ENCODE measurements at regions not wholly inside any gene's neighbourhood (a gene's known extent, or its start where the extent isn't known, plus 50 kb on each side); places are given as distances from the start of the nearest gene placed in this dataset.

DNA sequence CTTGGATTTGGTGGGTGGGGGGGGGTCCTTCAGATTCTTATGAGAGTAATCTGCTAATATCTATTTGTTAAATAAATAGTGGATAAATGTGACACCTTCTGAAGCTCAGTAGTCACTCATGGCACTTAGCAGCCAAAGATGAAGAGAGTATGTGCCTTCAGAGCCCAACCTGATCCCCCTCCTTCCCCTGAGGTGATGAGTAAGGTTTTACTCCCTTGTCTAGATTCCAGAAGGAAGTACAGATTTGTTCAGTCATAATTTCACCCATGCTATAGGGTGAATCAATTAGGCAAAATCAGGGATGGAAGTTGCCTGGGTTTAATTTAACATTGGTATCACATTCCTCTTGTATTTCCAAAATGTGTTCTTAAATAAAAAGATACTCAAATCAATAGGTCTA, 340.3 kb upstream of the ATP2B1 start:
- Mint-ChIP-seq H3K36me3 (ENCODE audit: low read depth) (no peaks in the 10 kb centered on the region), H3K4me1 (ENCODE audit: low read depth) (peaks cover 6% of the 10 kb centered on the region), H3K4me3 (no peak overlapping the region), H3K27ac (no peak overlapping the region), H3K9me3 (no peaks in the 10 kb centered on the region), H3K27me3 (no peaks in the 10 kb centered on the region)
- DNase-seq, result no peak

DNA sequence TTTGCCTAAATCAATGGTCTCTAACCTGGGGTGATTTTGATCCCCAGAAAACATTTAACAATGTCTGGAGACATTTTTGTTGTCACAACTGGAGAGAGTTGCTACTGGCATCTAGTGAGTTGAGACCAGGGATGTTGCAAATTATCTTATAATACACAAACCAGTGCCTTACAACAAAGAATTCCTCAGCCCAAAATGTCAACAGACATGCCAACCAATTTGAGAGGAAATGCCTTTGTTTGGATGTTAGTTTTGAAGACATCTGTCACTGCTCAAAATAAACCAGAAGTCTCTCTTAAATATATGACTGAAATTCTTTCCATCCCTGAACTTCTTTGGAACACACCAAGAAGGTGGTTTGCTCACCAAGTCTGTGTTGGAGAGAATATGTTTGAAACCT, 336.9 kb upstream of the ATP2B1 start:
- no peak for DNase-seq
- Mint-ChIP-seq H3K27ac (no peak overlapping the region), H3K4me3 (no peak overlapping the region), H3K27me3 (no peaks in the 10 kb centered on the region), H3K36me3 (ENCODE audit: low read depth) (no peaks in the 10 kb centered on the region), H3K9me3 (no peaks in the 10 kb centered on the region), H3K4me1 (ENCODE audit: low read depth) (peaks cover 25% of the 10 kb centered on the region)

- peak overlapping the region; percentile 18 for H3K27ac Mint-ChIP-seq
- no peaks in the 10 kb centered on the region for H3K9me3 Mint-ChIP-seq
- H3K4me3 Mint-ChIP-seq, result no peak overlapping the region
- DNase-seq, result no peak
- no peaks in the 10 kb centered on the region for H3K27me3 Mint-ChIP-seq
- no peaks in the 10 kb centered on the region for H3K36me3 Mint-ChIP-seq (ENCODE audit: low read depth)
- H3K4me1 Mint-ChIP-seq (ENCODE audit: low read depth), result peaks cover 25% of the 10 kb centered on the region
These were observed 335.4 kb upstream of the ATP2B1 start for GRCh38 chr12:90044069-90044468.

DNA sequence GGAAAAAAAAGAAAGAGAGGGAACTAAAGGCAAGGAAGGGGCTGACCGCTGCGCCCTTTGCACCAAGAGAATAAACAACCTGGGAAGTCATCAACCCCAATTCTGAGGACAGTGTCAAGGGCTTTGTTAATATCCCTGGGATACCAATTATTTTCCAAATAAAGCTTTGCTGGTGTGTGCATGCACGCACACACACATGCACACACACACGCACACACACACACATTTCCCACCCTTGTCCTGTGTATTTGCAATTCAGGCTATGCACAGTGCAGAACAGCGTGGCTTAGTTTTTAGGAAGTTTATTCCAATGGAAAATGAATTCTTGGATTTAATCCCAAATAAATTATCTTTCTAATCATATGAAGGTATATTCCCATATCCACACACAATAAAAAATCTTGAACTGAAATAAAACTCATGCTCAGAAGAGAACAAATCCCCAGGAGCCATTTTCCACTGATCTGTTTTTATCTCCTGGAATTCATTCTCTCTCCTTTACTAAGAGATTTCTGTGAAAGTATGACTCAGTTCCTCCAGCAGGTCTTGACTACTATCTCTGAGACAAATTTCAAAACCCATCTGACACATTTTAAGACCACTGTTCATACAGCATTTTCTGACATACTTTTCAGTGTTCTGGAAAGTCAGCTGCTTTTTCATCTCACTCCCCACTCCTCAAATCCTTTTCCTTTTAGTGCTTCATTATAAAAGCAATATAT, 334.4 kb upstream of the ATP2B1 start:
- Mint-ChIP-seq H3K4me3 (no peak overlapping the region), H3K4me1 (ENCODE audit: low read depth) (peaks cover 25% of the 10 kb centered on the region), H3K27ac (peak overlapping the region; percentile 74), H3K27me3 (no peaks in the 10 kb centered on the region), H3K9me3 (no peaks in the 10 kb centered on the region), H3K36me3 (ENCODE audit: low read depth) (no peaks in the 10 kb centered on the region)
- no peak for DNase-seq

- no peaks in the 10 kb centered on the region for H3K36me3 Mint-ChIP-seq (ENCODE audit: low read depth)
- H3K9me3 Mint-ChIP-seq, result peaks cover 4% of the 10 kb centered on the region
- peaks cover 31% of the 10 kb centered on the region for H3K4me1 Mint-ChIP-seq (ENCODE audit: low read depth)
- DNase-seq, result no peak
- H3K27me3 Mint-ChIP-seq, result no peaks in the 10 kb centered on the region
- no peak overlapping the region for H3K4me3 Mint-ChIP-seq
- no peak overlapping the region for H3K27ac Mint-ChIP-seq
These were observed 329.7 kb upstream of the ATP2B1 start for GRCh38 chr12:90038289-90038688.

DNA sequence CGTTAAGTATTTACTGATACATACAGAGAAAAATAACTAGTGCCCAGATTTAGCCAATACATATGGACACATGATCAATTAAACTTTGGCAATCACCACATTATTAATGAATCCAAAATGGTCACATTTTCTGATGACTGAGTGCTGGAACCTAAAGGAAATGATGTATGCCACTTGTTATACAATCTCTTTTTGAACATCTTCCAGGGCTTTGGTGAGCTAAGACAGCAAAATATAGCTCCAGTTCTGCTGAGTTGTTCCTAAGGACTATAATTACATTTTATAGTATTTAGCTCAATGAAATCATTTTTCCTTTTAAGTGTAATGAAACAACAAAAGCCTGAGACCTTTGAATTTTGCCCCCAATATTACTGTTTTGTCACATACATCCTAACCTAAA, 329.1 kb upstream of the ATP2B1 start:
- H3K4me3 Mint-ChIP-seq, result no peak overlapping the region

GRCh38 chr12:90036637-90037036, 328.0 kb upstream of the ATP2B1 start:
- Mint-ChIP-seq H3K27ac (no peak overlapping the region), H3K27me3 (no peaks in the 10 kb centered on the region)
- no peak for DNase-seq

More for the DNA sequence above, 329.1 kb upstream of the ATP2B1 start:
- no peak overlapping the region for H3K27ac Mint-ChIP-seq
- peaks cover 4% of the 10 kb centered on the region for H3K9me3 Mint-ChIP-seq
- peaks cover 25% of the 10 kb centered on the region for H3K4me1 Mint-ChIP-seq (ENCODE audit: low read depth)
- DNase-seq, result no peak
- H3K36me3 Mint-ChIP-seq (ENCODE audit: low read depth), result no peaks in the 10 kb centered on the region
- H3K27me3 Mint-ChIP-seq, result no peaks in the 10 kb centered on the region

DNA sequence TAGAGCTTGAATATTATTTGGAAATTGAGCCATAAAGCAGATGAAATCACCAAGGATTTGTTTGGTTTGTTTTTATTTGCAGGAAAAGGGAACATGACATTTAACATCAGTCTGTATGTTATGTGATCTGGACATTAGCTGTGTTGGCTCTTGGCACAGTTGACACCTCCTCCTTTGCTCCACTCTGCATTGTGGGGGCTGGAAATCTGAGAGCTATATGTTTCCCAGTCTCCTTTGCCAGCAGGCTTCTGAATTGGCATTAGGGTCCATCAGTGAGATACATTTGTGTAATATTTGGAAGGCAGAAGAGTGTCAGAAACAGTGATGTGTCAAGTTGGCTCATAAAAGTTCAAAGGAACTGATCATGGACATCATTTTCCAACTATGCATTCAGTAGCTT, 322.1 kb upstream of the ATP2B1 start:
- H3K4me1 Mint-ChIP-seq (ENCODE audit: low read depth), result peaks cover 18% of the 10 kb centered on the region
- H3K9me3 Mint-ChIP-seq, result peaks cover under 1% of the 10 kb centered on the region
- H3K36me3 Mint-ChIP-seq (ENCODE audit: low read depth), result no peaks in the 10 kb centered on the region
- no peak for DNase-seq
- no peak overlapping the region for H3K4me3 Mint-ChIP-seq
- H3K27me3 Mint-ChIP-seq, result no peaks in the 10 kb centered on the region
- no peak overlapping the region for H3K27ac Mint-ChIP-seq

More at GRCh38 chr12:90036637-90037036, 328.0 kb upstream of the ATP2B1 start:
- Mint-ChIP-seq H3K4me1 (ENCODE audit: low read depth) (peaks cover 20% of the 10 kb centered on the region), H3K36me3 (ENCODE audit: low read depth) (no peaks in the 10 kb centered on the region), H3K4me3 (no peak overlapping the region), H3K9me3 (peaks cover 4% of the 10 kb centered on the region)

DNA sequence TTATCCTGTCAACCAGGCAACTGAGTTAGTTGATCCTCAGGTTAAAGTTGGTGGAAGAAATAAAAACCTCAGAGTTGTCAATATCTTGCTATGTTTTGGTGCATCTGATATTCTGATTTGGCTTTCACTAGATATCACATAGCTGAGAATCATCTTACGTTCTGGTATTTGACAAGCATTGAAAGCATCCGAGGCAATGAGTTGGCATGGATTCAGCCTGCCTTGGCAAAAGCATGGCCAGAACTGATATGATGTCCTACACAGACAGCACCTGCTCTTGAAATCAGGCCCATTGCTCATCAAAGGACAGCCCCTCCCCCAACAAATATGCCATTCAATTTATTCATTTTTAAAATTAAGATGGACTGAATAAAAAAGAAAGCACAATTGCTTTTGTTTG, 320.7 kb upstream of the ATP2B1 start:
- no peak overlapping the region for H3K27ac Mint-ChIP-seq

GRCh38 chr12:90028635-90029051, 320.0 kb upstream of the ATP2B1 start:
- no peak overlapping the region for H3K4me3 Mint-ChIP-seq
- no peak for DNase-seq
- peaks cover 2% of the 10 kb centered on the region for H3K27me3 Mint-ChIP-seq
- no peaks in the 10 kb centered on the region for H3K36me3 Mint-ChIP-seq (ENCODE audit: low read depth)
- H3K9me3 Mint-ChIP-seq, result no peaks in the 10 kb centered on the region
- no peak overlapping the region for H3K27ac Mint-ChIP-seq
- peaks cover 18% of the 10 kb centered on the region for H3K4me1 Mint-ChIP-seq (ENCODE audit: low read depth)

More for the DNA sequence above, 320.7 kb upstream of the ATP2B1 start:
- DNase-seq, result no peak
- Mint-ChIP-seq H3K9me3 (no peaks in the 10 kb centered on the region), H3K4me3 (no peak overlapping the region), H3K4me1 (ENCODE audit: low read depth) (peaks cover 18% of the 10 kb centered on the region), H3K36me3 (ENCODE audit: low read depth) (no peaks in the 10 kb centered on the region), H3K27me3 (peaks cover 2% of the 10 kb centered on the region)

DNA sequence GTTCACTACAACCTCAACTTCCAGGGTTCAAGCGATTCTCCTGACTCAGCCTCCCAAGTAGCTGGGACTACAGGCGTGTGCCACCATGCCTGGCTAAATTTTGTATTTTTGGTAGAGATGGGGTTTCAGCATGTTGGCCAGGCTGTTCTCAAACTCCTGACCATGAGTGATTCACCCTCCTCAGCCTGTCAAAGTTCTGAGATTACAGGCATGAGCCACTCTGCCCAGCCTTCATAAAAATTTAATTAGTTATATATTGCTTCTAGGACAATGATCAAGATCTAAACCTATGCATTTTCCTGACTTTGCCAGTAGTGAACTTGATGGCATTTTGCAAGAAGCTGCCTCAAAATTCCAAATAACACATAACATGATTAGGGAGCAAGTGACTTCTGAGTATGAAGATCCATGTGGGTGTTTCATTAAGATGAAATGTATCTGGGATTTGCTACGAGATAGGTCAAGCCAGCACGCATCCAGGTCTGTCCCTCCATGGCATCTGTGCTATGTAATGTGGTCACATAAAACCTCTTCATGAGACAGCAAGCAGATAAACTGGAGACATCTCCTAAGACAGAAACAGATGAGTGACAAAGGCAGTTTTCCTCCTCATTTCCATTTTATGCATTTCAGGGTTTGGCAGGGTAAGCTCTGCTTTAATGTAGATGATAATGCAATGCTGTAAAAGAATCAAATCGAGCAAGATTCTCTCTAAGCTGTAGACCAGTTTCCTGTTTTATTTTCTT, 319.4 kb upstream of the ATP2B1 start:
- DNase-seq, result no peak
- H3K9me3 Mint-ChIP-seq, result no peaks in the 10 kb centered on the region
- H3K36me3 Mint-ChIP-seq (ENCODE audit: low read depth), result no peaks in the 10 kb centered on the region
- peaks cover 18% of the 10 kb centered on the region for H3K4me1 Mint-ChIP-seq (ENCODE audit: low read depth)
- peaks cover 2% of the 10 kb centered on the region for H3K27me3 Mint-ChIP-seq
- H3K4me3 Mint-ChIP-seq, result no peak overlapping the region
- no peak overlapping the region for H3K27ac Mint-ChIP-seq

- no peak overlapping the region for H3K27ac Mint-ChIP-seq
- no peak for DNase-seq
- H3K36me3 Mint-ChIP-seq (ENCODE audit: low read depth), result no peaks in the 10 kb centered on the region
- no peaks in the 10 kb centered on the region for H3K9me3 Mint-ChIP-seq
- H3K4me1 Mint-ChIP-seq (ENCODE audit: low read depth), result peaks cover 16% of the 10 kb centered on the region
- H3K27me3 Mint-ChIP-seq, result peaks cover 2% of the 10 kb centered on the region
- H3K4me3 Mint-ChIP-seq, result no peak overlapping the region
These were observed 318.4 kb upstream of the ATP2B1 start for GRCh38 chr12:90027041-90027440.

DNA sequence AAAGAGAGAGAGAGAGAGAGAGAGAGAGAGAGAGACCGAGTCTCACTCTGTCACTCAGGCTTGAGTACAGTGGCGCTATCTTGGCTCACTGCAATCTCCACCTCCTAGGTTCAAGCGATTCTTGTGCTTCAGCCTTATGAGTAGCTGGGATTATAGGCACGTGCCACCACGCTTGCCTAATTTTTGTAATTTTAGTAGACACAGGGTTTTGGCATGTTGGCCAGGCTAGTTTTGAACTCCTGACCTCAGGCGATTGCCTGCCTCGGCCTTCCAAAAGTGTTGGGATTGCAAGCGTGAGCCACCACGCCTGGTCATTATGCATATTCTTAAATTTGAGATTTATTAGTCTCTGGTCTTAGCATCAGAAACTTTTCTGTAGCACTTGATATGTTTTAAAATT, 317.9 kb upstream of the ATP2B1 start:
- Mint-ChIP-seq H3K36me3 (ENCODE audit: low read depth) (no peaks in the 10 kb centered on the region), H3K9me3 (no peaks in the 10 kb centered on the region), H3K27me3 (peaks cover 2% of the 10 kb centered on the region), H3K4me3 (no peak overlapping the region), H3K27ac (no peak overlapping the region), H3K4me1 (ENCODE audit: low read depth) (peaks cover 15% of the 10 kb centered on the region)
- DNase-seq, result no peak

DNA sequence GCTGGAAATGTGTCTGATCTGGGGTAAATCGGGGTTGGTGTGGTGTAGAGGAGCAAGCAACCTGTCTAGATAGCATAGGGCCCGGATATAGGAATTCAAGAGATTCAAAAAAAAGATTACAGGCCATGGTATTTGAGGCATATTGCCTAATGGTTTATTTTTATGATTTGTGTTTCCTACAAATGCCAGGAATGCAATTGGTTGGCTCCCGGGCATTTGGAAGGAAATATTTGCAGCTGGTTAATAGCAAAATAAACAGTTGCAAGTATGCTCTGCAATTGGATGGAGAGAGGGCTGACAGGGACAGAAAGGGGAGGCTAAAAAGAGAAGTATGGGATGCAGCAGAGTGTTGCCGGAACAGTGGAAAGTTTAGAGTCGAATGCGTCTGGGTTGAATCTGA, 315.6 kb upstream of the ATP2B1 start:
- Mint-ChIP-seq H3K4me3 (no peak overlapping the region), H3K27ac (no peak overlapping the region), H3K27me3 (peaks cover 2% of the 10 kb centered on the region), H3K4me1 (ENCODE audit: low read depth) (peaks cover 15% of the 10 kb centered on the region), H3K36me3 (ENCODE audit: low read depth) (no peaks in the 10 kb centered on the region), H3K9me3 (no peaks in the 10 kb centered on the region)
- DNase-seq, result no peak

- H3K36me3 Mint-ChIP-seq (ENCODE audit: low read depth), result no peaks in the 10 kb centered on the region
- DNase-seq, result no peak
- peaks cover 6% of the 10 kb centered on the region for H3K4me1 Mint-ChIP-seq (ENCODE audit: low read depth)
- H3K9me3 Mint-ChIP-seq, result no peaks in the 10 kb centered on the region
- H3K27ac Mint-ChIP-seq, result no peak overlapping the region
- H3K27me3 Mint-ChIP-seq, result peaks cover 2% of the 10 kb centered on the region
- H3K4me3 Mint-ChIP-seq, result no peak overlapping the region
These were observed 314.7 kb upstream of the ATP2B1 start for GRCh38 chr12:90023207-90023900.

Measured in activated T-cell treated with anti-CD3 and anti-CD28 coated beads, Interleukin-2, amount 50 U/mL, for 24 hours (primary cell).